ENCODE measurements at regions not wholly inside any gene's neighbourhood (a gene's known extent, or its start where the extent isn't known, plus 50 kb on each side); places are given as distances from the start of the nearest gene placed in this dataset.

DNA sequence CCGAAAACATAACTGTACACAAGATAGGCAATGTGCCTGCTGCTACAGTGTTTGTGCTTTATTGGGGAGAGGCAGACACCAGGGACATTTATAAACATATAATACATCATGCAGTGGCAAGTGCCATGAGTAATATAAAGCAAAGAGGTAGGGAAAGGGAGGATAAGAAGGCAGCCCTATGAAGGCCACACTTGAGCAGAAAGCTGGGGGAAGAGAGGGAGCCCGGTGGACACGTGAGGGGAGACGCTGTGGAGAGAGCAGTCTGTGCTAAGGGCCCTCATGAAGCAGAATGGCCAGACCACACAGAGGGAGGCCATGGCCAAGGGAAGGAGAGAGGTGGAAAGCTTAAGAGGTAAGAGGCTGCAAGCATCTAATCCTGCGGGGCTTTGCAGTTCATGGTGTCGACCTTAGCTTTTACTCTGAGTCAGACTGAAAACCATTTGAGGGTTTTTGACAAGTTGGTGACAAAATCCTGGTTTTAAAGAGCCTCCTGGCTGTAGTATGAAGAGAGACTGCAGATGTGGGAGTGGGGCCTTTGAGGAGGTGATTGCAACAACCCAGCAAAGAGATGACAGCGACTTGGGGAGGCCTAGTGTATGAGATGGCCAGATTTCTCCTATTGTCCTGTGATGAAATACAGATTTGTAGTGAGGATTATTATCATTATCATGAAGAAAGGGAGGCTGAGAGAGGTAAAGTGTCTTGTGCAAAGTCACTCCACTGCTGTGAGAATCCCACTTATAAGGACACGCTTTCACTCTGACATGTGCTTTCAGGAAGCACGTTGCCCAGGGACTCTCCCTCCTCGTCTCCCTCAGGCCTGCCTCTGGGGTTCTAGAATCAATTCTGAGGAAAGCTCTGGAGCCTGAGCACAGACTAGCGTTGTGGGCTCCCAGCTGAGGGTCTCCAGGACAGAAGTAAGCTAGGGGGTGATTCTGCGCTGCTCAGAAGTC is 192.9 kb downstream of the RHOU start:
- DNase-seq: no peak
- Histone ChIP-seq H3K27ac (no peak overlapping the region), H3K27me3 (no peaks in the 10 kb centered on the region), H3K4me1 (no peaks in the 10 kb centered on the region), H3K36me3 (no peaks in the 10 kb centered on the region), H3K9me3 (no peaks in the 10 kb centered on the region), H3K4me3 (no peak overlapping the region)
- TF ChIP-seq POLR2A (IDR thresholded peaks at IDR 0.05): no peak
- TF ChIP-seq CTCF (IDR thresholded peaks at IDR 0.05): no peak

DNA sequence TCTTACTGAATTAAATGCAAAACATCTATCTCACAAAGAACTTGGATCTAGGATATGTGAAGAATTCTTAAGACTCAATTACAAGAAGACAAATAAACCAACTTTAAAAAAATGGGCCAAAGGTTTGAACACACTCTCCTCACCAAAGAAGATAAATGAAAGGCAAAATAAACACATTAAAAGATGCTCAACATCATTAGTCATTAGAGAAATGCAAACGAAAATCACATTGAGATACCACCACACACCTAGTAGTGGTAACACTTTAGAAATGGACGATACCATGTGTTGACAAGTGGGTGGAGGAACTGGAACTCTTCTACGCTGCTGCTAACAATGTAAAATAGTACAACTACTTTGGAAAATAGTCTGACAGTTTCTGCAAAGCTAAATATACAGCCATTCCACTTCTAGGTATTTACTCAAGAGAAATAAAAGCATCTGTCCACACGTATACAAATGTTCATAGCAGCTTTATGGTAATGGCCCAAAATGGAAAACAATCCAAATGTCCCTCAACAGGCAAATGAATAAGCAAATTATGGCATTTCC is 194.3 kb downstream of the RHOU start:
- Histone ChIP-seq H3K27me3 (no peaks in the 10 kb centered on the region), H3K27ac (no peak overlapping the region)

DNA sequence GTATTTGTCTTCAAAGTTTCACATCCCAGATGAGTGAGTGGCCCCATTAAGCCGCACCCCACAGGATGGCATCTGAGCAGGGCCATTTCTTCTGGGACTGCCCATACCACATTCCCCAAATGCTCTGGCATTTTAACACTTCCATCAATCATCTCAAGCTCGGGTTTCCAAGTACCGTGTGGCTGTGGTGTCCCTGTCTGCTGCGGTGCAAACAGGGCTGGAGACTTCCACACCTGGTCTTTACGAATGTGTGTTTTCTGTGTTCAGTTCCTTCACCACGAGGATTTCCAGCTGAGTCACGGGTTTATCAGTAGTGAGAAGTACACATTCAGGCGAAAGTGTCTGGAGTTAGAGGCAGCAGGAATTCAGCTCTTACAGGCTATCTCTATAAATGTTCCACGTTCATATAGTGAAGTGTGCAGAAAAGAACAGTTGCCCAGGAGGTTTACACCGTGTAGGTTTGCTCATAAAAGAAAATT is 195.2 kb downstream of the RHOU start:
- peaks cover 0 to 10% (median 0%) of the 10 kb centered on the region in 4 donors for H3K4me1 ChIP-seq
- no peaks in the 10 kb centered on the region for H3K9me3 ChIP-seq
- no peaks in the 10 kb centered on the region for H3K36me3 ChIP-seq
- TF ChIP-seq CTCF (IDR thresholded peaks at IDR 0.05): no peak
- TF ChIP-seq POLR2A (IDR thresholded peaks at IDR 0.05): no peak
- no peaks in the 10 kb centered on the region for H3K27me3 ChIP-seq
- H3K4me3 ChIP-seq: no peak overlapping the region
- peak overlapping the region in 2 of 4 donors; percentile 47 to 58 for H3K27ac ChIP-seq
- no peak for DNase-seq

More for the DNA sequence above, 194.3 kb downstream of the RHOU start:
- DNase-seq: no peak
- Histone ChIP-seq H3K36me3 (no peaks in the 10 kb centered on the region), H3K4me1 (peaks cover 0 to 7% (median 0%) of the 10 kb centered on the region in 4 donors), H3K4me3 (no peak overlapping the region), H3K9me3 (no peaks in the 10 kb centered on the region)
- TF ChIP-seq CTCF (IDR thresholded peaks at IDR 0.05): no peak
- no peak for TF ChIP-seq POLR2A (IDR thresholded peaks at IDR 0.05)

DNA sequence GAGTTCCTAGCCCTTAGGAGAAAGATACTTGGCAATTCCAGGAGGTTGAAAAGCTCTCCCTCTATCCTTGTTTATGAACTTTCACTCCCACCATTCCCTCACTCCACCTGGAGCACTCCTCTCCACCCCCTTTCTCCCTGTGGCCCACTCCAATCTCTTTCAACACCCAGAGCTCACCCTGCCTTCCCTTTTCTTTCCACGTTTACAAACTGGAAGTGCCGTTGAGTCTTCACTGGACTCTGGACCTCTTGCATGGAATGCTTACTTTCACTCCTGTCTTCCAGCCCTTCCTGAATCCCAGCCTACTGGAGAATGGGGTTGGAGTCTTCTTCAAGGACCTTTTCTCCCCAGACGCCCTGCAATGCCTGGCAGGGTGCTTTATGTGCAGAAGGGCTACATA is 198.5 kb downstream of the RHOU start:
- DNase-seq: peak in 1 of 3 donors; percentile 55
- Histone ChIP-seq H3K27ac (peak overlapping the region in 3 of 4 donors; percentile 27 to 88 (median 80)), H3K9me3 (no peaks in the 10 kb centered on the region), H3K36me3 (no peaks in the 10 kb centered on the region), H3K27me3 (no peaks in the 10 kb centered on the region), H3K4me3 (no peak overlapping the region), H3K4me1 (peaks cover 0 to 34% (median 2%) of the 10 kb centered on the region in 4 donors)
- no peak for TF ChIP-seq CTCF (IDR thresholded peaks at IDR 0.05)
- TF ChIP-seq POLR2A (IDR thresholded peaks at IDR 0.05): peak in 1 of 2 donors; percentile 18

DNA sequence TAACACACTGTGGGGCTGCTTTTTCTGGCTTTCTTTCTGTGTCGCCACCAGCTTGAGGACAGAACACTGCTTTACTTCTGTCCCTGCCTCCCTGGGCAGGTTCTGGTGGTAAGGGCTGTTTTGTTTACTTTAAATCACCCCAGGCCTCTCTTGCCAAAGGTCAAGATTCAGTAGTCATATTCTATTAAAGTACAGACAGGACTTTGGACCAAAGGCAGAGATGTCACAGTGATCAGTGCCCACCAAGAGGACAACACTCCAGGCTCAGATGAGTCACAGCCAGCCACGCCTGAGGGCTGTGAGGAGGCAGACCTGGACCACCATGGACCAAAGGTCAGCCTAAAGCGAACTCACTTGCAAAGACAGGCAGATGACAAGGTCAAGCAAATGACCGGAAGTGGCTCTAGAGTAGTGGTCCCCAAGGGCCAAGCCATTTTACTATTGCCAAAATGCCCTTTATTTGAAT is 200.0 kb downstream of the RHOU start:
- no peak overlapping the region for H3K4me3 ChIP-seq
- peaks cover 0 to 34% (median 2%) of the 10 kb centered on the region in 4 donors for H3K4me1 ChIP-seq
- H3K27me3 ChIP-seq: no peaks in the 10 kb centered on the region
- no peaks in the 10 kb centered on the region for H3K36me3 ChIP-seq
- no peak for TF ChIP-seq CTCF (IDR thresholded peaks at IDR 0.05)
- peak in 1 of 2 donors; percentile 73 for TF ChIP-seq POLR2A (IDR thresholded peaks at IDR 0.05)
- H3K27ac ChIP-seq: peak overlapping the region in 3 of 4 donors; percentile 33 to 88 (median 80)
- peak in 2 of 3 donors; percentile 81 to 84 for DNase-seq
- H3K9me3 ChIP-seq: no peaks in the 10 kb centered on the region

Data from Peyer's patch (tissue), 4 donors.